ENCODE measurements at regions not wholly inside any gene's neighbourhood (a gene's known extent, or its start where the extent isn't known, plus 50 kb on each side); places are given as distances from the start of the nearest gene placed in this dataset.
A peak's percentile ranks its signal among the peaks of the same experiment; 100 is the strongest.

- no peak for DNase-seq (ENCODE audit: low spot score)
These were observed 53.9 kb upstream of the GALNTL6 start for GRCh38 chr4:171759274-171759673.

GRCh38 chr4:171751538-171751937 lies 61.7 kb upstream of the GALNTL6 start:
- DNase-seq (ENCODE audit: low spot score) = no peak

- no peak for DNase-seq (ENCODE audit: low spot score)
These were observed 66.8 kb upstream of the GALNTL6 start for GRCh38 chr4:171746418-171746817.

GRCh38 chr4:171742436-171742835 lies 70.8 kb upstream of the GALNTL6 start:
- no peak for DNase-seq (ENCODE audit: low spot score)

GRCh38 chr4:171727185-171727584 lies 86.0 kb upstream of the GALNTL6 start:
- DNase-seq (ENCODE audit: low spot score) = no peak

- DNase-seq (ENCODE audit: low spot score) = no peak
These were observed 91.3 kb upstream of the GALNTL6 start for GRCh38 chr4:171721937-171722336.

GRCh38 chr4:171719691-171720090 lies 93.5 kb upstream of the GALNTL6 start:
- DNase-seq (ENCODE audit: low spot score) = no peak

- no peak for DNase-seq (ENCODE audit: low spot score)
These were observed 94.5 kb upstream of the GALNTL6 start for GRCh38 chr4:171718665-171719064.

- no peak for DNase-seq (ENCODE audit: low spot score)
These were observed 95.1 kb upstream of the GALNTL6 start for GRCh38 chr4:171718069-171718468.

- DNase-seq (ENCODE audit: low spot score) = no peak
These were observed 95.9 kb upstream of the GALNTL6 start for GRCh38 chr4:171717231-171717741.

- no peak for DNase-seq (ENCODE audit: low spot score)
These were observed 97.2 kb upstream of the GALNTL6 start for GRCh38 chr4:171715973-171716372.

GRCh38 chr4:171714791-171715454 lies 98.3 kb upstream of the GALNTL6 start:
- no peak for DNase-seq (ENCODE audit: low spot score)

GRCh38 chr4:171710743-171711142 lies 102.5 kb upstream of the GALNTL6 start:
- DNase-seq (ENCODE audit: low spot score) = no peak

- no peak for DNase-seq (ENCODE audit: low spot score)
These were observed 136.5 kb upstream of the GALNTL6 start for GRCh38 chr4:171676555-171677215.

GRCh38 chr4:171674781-171675180 lies 138.4 kb upstream of the GALNTL6 start:
- DNase-seq (ENCODE audit: low spot score) = no peak

- no peak for DNase-seq (ENCODE audit: low spot score)
These were observed 144.8 kb upstream of the GALNTL6 start for GRCh38 chr4:171668403-171668802.

- DNase-seq (ENCODE audit: low spot score) = peak; percentile 34
These were observed 145.3 kb upstream of the GALNTL6 start for GRCh38 chr4:171667906-171668305.

- DNase-seq (ENCODE audit: low spot score) = no peak
These were observed 162.1 kb upstream of the GALNTL6 start for GRCh38 chr4:171651071-171651470.

- peak; percentile 23 for DNase-seq (ENCODE audit: low spot score)
These were observed 162.7 kb upstream of the GALNTL6 start for GRCh38 chr4:171650543-171650942.

GRCh38 chr4:171648926-171649325 lies 164.3 kb upstream of the GALNTL6 start:
- DNase-seq (ENCODE audit: low spot score) = no peak

GRCh38 chr4:171646984-171647383 lies 166.2 kb upstream of the GALNTL6 start:
- DNase-seq (ENCODE audit: low spot score) = no peak

- DNase-seq (ENCODE audit: low spot score) = no peak
These were observed 168.7 kb upstream of the GALNTL6 start for GRCh38 chr4:171644430-171645057.

- no peak for DNase-seq (ENCODE audit: low spot score)
These were observed 173.7 kb upstream of the GALNTL6 start for GRCh38 chr4:171639540-171639939.

Measured in SK-N-DZ (cell line).